Activated effector memory CD4-positive, alpha-beta T cell treated with Interleukin-2 at 50 U/mL for 16 hours (primary cell): ENCODE measurements at regions not wholly inside any gene's neighbourhood (a gene's known extent, or its start where the extent isn't known, plus 50 kb on each side); places are given as distances from the start of the nearest gene placed in this dataset.

ENCODE experiments used
- DNase-seq: peaks from one replicate; pipeline ENCODE4 v3.0.0-alpha.2; 2020

- DNase-seq = no peak
These were observed 109.0 kb upstream of the VIPR2 start for GRCh38 chr7:159253657-159254056.

GRCh38 chr7:159250471-159250870 is 105.8 kb upstream of the VIPR2 start:
- DNase-seq = no peak

GRCh38 chr7:159249671-159250070 is 105.0 kb upstream of the VIPR2 start:
- DNase-seq = no peak

GRCh38 chr7:159247910-159248309 is 103.2 kb upstream of the VIPR2 start:
- DNase-seq = no peak

- no peak for DNase-seq
These were observed 102.2 kb upstream of the VIPR2 start for GRCh38 chr7:159246702-159247480.

- DNase-seq = no peak
These were observed 96.3 kb upstream of the VIPR2 start for GRCh38 chr7:159240962-159241361.

- DNase-seq = no peak
These were observed 94.4 kb upstream of the VIPR2 start for GRCh38 chr7:159239028-159239427.

- DNase-seq = no peak
These were observed 93.9 kb upstream of the VIPR2 start for GRCh38 chr7:159238541-159238940.

- no peak for DNase-seq
These were observed 92.5 kb upstream of the VIPR2 start for GRCh38 chr7:159237022-159237653.

GRCh38 chr7:159231017-159231416 is 86.3 kb upstream of the VIPR2 start:
- DNase-seq = no peak

GRCh38 chr7:159229683-159230475 is 85.2 kb upstream of the VIPR2 start:
- no peak for DNase-seq

GRCh38 chr7:159227433-159227832 is 82.8 kb upstream of the VIPR2 start:
- DNase-seq = no peak

GRCh38 chr7:159226011-159226702 is 81.5 kb upstream of the VIPR2 start:
- no peak for DNase-seq

- DNase-seq = no peak
These were observed 73.9 kb upstream of the VIPR2 start for GRCh38 chr7:159218607-159219006.

- DNase-seq = no peak
These were observed 73.5 kb upstream of the VIPR2 start for GRCh38 chr7:159218170-159218569.

- no peak for DNase-seq
These were observed 70.4 kb upstream of the VIPR2 start for GRCh38 chr7:159215076-159215475.

GRCh38 chr7:159213253-159213652 is 68.6 kb upstream of the VIPR2 start:
- DNase-seq = no peak

GRCh38 chr7:159212226-159212625 is 67.6 kb upstream of the VIPR2 start:
- no peak for DNase-seq

GRCh38 chr7:159211540-159212182 is 67.0 kb upstream of the VIPR2 start:
- DNase-seq = no peak

GRCh38 chr7:159210581-159211235 is 66.0 kb upstream of the VIPR2 start:
- DNase-seq = no peak

GRCh38 chr7:159209429-159209828 is 64.8 kb upstream of the VIPR2 start:
- DNase-seq = no peak

GRCh38 chr7:159207951-159208350 is 63.3 kb upstream of the VIPR2 start:
- no peak for DNase-seq
